Fibroblast of skin of right biceps (primary cell): ENCODE measurements at regions not wholly inside any gene's neighbourhood (a gene's known extent, or its start where the extent isn't known, plus 50 kb on each side); places are given as distances from the start of the nearest gene placed in this dataset.
"Not testable (repeated sequence)": the region's sequence is repeated elsewhere in the genome, so short reads cannot be mapped to it uniquely, and the experiment has no call there.

ENCODE experiments used
- DNase-seq: peaks from one replicate; pipeline ENCODE4 v3.0.0-alpha.2; 2013

DNA sequence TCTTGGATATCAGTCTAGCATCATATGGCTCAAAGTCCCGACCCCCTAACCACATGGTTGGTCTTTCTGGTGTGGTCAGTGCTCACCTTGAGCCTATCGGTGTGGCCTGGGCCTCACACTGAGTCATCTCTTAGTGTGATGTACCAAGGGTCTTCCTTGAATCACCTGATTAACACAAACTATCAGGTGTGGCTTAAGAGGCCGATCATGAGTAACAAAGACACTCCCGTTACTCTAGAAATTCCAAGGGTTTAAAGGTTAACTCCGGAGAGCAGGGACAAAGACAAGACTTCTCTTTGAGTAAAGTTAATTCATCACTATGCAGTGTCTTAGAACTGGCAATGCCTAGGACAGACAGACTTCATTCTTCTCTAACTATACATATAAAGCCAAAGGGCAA lies 52.3 kb upstream of the ARMC3 start:
- DNase-seq, result no peak

DNA sequence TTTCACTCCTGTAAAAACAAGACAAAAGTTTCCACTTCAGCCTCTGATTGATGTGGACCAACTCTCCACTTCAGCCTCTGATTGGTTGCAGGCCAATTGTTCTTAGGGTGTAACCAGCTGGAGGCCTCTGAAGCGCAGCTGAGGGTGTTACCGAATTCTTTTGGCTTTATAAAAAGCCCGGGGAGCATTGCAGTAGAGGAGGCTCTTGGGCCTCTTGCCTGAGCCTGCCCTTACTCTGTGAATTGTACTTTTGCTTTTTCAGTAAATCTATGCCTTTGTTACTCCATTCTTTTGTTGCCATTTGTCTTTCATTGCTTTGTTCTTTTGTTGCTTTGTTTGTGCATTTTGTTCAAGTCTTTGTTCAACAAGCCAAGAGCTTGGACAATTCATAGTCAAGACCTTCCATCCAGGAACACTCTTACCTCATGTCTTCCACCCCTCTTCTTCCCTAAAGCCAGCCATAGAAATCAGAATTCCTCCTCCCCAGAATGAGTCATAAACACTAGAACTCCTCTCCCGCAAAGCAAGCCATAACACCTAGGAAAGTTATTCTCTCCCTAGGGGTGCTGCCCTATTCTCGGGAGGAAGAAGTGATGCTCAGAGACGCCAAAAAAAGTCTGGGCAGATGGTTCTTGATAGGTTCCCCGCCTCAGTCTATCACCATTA lies 53.5 kb upstream of the ARMC3 start:
- DNase-seq, result no peak

- DNase-seq, result no peak
These were observed 71.3 kb upstream of the ARMC3 start for GRCh38 chr10:22856444-22857074.

DNA sequence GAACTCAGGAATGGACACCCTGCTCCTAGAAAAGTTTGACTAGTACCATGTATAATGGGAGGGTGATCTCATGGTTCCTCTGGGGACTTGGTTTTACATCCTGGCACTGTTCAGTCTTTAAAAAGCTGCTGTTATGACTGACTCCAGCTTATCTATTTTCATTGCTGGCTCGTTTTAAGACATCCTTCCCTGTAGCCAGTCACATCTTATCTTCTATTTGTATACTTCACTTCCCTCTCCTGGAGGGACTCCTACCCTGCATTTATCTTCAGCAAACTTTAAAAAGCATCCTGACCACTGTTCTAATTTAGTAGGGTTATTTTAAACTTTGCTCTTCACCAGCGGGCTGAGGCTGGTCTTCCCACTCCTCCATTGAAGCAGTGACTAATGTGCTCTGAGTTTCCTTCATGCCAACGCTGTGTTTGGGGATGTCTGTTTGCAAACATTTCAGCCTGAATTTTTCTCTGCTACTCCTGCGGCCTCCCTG lies 72.9 kb upstream of the ARMC3 start:
- no peak for DNase-seq

DNA sequence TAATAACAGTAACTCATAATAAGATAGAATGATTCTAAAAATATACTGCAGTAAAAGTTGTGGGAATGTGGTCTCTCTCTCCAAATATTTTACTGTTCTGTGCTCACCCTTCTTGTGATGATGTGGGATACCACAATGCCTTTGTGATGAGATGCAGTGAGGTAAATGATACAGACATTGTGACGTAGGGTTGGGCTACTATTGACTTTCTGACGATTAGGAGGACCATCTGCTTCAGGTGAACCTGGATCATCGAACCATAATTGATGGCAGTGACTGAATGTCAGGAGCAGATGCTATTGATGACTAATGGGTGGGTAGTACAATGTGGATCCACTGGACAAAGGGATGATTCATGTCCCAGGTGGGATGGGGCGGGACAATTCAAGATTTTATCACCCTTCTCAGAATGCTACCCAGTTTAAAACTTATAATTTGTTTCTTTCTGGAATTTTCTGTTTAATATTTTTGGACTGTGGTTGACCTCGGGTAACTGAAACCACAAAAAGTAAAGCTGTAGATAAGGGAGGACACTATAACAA lies 73.9 kb upstream of the ARMC3 start:
- DNase-seq, result no peak

DNA sequence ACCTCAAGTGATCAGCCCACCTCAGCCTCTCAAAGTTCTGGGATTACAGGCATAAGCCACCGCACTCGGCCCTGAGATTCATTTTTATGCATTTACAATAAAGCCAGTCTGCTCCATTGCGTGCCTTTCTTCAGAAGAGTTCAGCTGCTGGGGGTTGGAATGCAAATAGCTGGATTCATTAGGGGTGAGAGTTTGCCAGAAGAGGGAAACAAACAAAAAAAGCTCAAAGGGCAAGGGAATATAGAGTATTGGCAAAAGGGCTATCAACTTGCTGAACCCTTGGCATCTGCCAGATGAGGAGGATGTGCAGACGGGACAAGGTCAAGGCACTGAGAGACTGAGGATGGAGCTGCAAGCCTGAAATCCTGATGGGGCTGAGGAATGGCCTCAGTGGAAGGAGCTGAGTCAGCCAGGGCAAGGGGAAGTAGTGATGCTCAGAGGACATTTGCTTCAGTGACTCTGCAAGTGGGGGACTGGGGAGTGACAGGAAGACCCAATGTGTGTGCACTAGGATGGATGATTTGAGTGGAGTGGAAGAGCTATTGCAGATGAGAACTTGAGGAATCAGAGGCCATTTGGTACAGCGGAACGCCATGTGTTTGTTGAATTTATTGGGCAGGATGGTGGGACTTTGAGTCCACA lies 75.0 kb upstream of the ARMC3 start:
- no peak for DNase-seq

- no peak for DNase-seq
These were observed 76.0 kb upstream of the ARMC3 start for GRCh38 chr10:22851865-22852239.

- DNase-seq, result no peak
These were observed 77.3 kb upstream of the ARMC3 start for GRCh38 chr10:22850541-22850940.

- DNase-seq, result no peak
These were observed 78.6 kb upstream of the ARMC3 start for GRCh38 chr10:22849077-22849805.

- no peak for DNase-seq
These were observed 79.3 kb upstream of the ARMC3 start for GRCh38 chr10:22848509-22848908.

DNA sequence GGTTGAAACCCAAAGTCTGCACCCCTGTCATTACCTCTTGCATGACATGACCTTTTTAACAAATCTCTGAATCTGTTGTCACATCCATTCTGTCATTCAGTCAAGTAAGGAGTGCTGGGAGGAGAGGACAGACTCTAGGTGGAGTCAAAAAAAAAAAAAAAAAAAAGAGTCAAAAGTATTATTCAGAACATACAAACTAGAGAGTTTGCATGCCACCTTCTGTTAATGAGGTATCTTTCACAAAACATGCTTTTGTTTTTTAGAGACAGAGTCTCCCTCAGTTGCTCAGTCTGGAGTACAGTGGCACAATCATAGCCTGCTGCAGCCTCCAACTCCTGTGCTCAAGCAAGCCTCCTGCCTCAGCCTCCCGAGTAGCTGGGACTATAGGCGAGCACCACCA lies 81.6 kb upstream of the ARMC3 start:
- no peak for DNase-seq

- DNase-seq, result no peak
These were observed 88.2 kb upstream of the ARMC3 start for GRCh38 chr10:22839639-22840038.

GRCh38 chr10:22837771-22838170 lies 90.1 kb upstream of the ARMC3 start:
- no peak for DNase-seq

GRCh38 chr10:22837351-22837750 lies 90.5 kb upstream of the ARMC3 start:
- DNase-seq, result no peak

- no peak for DNase-seq
These were observed 93.4 kb upstream of the ARMC3 start for GRCh38 chr10:22834471-22834870.

- DNase-seq, result no peak
These were observed 94.1 kb upstream of the ARMC3 start for GRCh38 chr10:22833781-22834180.

GRCh38 chr10:22833353-22833752 lies 94.5 kb upstream of the ARMC3 start:
- no peak for DNase-seq

- no peak for DNase-seq
These were observed 95.0 kb upstream of the ARMC3 start for GRCh38 chr10:22832851-22833250.

GRCh38 chr10:22832066-22832602 lies 95.7 kb upstream of the ARMC3 start:
- no peak for DNase-seq

DNA sequence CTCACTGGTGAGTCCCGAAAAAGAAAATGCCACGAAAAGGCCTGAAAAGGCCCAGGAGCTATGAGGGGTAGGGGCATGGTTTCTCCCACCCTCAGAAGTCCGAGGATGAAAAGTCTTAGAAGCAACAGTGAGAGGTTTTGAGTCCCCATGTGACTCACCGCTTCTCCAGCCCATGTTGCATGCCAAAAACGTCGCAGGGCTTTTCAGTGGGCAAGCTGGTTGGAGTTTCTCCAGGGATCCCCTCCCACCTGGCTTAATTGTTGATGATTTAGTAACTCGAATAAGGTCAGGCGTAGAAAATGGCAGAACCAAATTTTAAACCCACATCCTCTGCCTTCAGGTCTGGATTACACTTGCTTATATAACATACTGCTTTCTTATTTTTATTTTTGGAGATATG lies 96.3 kb upstream of the ARMC3 start:
- DNase-seq, result no peak

DNA sequence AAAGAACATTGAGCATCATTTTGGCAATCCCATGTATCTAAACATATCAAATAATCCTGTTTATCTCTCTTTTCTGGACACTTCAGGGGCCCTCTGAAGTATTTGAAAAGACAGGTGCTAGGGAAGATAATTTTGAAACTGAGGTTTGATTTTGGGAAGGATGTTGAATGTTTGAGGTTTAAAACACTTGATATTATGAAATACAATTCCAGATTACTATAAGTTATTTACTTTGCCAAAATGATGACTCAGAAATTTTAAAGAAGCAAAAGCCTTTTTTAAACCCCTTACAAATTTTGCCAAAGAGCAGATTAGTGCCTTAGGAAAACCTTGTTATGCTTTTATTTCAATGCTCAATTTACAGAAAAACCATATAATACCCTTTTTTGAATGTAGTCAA lies 99.1 kb upstream of the ARMC3 start:
- DNase-seq, result not testable (repeated sequence)

GRCh38 chr10:22825841-22826240 lies 102.0 kb upstream of the ARMC3 start:
- no peak for DNase-seq

- DNase-seq, result peak; percentile 83
These were observed 102.9 kb upstream of the ARMC3 start for GRCh38 chr10:22824984-22825383.
